ENCODE measurements at regions not wholly inside any gene's neighbourhood (a gene's known extent, or its start where the extent isn't known, plus 50 kb on each side); places are given as distances from the start of the nearest gene placed in this dataset. TPM values are rescaled to one million over a fixed set of nuclear protein-coding genes. Genes with fewer than 3 reads are reported as not detected.

DNA sequence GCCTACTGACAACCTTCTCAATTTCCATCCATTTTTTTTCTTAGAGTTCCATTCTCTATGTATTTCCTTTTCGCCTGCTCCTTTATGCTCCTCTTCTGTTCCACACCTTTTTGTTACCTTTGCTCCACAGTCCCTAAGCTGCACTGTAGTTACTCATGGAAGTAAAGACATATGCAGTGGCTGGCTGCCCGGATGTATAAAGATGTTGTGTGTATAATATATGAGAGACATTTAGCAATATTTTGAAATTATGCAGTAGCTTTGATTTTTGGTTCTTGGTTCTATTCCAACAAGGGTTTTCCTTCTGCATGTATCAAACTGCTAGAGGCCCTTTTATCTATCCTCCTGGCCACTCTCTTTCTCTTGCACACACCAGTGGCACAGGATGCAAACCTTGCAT is 234.9 kb downstream of the DOK5 start:
- TF ChIP-seq, protein P1, sequence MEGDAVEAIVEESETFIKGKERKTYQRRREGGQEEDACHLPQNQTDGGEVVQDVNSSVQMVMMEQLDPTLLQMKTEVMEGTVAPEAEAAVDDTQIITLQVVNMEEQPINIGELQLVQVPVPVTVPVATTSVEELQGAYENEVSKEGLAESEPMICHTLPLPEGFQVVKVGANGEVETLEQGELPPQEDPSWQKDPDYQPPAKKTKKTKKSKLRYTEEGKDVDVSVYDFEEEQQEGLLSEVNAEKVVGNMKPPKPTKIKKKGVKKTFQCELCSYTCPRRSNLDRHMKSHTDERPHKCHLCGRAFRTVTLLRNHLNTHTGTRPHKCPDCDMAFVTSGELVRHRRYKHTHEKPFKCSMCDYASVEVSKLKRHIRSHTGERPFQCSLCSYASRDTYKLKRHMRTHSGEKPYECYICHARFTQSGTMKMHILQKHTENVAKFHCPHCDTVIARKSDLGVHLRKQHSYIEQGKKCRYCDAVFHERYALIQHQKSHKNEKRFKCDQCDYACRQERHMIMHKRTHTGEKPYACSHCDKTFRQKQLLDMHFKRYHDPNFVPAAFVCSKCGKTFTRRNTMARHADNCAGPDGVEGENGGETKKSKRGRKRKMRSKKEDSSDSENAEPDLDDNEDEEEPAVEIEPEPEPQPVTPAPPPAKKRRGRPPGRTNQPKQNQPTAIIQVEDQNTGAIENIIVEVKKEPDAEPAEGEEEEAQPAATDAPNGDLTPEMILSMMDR (IDR thresholded peaks at IDR 0.05), result no peak
- no peak for ATAC-seq (ENCODE audit: low FRiP score)
- DNase-seq (ENCODE audit: low spot score), result no peak

DNA sequence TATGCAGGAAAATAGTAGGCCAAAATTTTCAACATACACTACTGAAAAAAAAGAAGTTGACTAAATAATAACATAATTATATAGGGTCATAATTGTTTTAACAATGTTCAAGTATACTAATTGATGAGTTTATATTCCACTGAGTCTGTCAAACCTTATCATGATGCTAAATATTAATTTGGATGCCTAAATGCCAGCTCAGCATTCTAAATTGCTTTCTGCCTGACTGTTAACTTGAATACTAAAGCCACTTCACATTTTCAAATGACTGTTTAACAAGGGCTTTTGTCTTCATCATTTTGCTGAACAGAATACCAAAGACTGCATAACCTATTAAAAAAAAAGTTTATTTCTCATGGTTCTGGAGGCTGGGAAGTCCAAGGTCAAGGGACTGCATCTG is 232.8 kb downstream of the DOK5 start:
- no peak for DNase-seq (ENCODE audit: low spot score)

DNA sequence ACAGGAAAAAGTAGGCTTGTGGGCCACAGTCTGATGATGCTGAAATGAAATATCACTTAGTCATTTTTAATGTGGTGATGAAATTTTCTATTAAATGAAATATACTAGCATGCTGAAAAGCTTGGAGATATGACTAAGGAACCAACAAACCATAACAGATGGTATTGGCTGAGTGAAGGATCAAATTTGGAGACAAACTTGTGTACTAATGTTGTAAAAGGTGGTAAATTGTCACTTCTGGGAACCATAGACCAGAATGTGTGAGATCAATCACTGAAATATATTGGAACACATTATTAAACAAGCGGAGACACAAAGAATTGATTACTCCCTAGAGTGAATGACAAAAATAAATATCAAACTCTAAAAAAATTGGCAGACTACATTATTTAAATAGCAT is 232.4 kb downstream of the DOK5 start:
- DNase-seq (ENCODE audit: low spot score) (no peak), ATAC-seq (ENCODE audit: low FRiP score) (peak; percentile 29)
- TF ChIP-seq, protein P1 (IDR thresholded peaks at IDR 0.05), result no peak

More for the DNA sequence above, 232.8 kb downstream of the DOK5 start:
- TF ChIP-seq, protein P1 (IDR thresholded peaks at IDR 0.05), result no peak
- ATAC-seq (ENCODE audit: low FRiP score), result no peak

DNA sequence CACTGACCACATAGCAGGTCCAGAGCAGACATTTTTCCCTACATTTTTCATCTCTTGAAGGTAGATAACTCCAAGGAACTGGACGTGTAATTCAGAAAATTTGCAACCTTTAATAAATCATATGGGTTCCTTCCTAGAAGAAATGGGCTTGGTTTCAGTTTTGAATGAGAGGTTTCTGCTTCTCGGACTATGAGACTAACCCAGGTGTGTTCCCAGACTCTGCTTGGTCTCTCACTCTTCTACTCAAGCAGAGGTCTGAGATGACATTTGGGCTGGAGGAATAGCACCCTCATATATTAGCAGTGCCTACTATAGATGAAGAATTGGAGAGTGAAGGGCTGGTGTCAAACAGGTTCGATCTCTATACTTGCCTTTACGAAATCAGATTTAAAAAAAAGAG is 231.2 kb downstream of the DOK5 start:
- no peak for DNase-seq (ENCODE audit: low spot score)
- TF ChIP-seq, protein P1 (IDR thresholded peaks at IDR 0.05), result no peak
- ATAC-seq (ENCODE audit: low FRiP score), result no peak

DNA sequence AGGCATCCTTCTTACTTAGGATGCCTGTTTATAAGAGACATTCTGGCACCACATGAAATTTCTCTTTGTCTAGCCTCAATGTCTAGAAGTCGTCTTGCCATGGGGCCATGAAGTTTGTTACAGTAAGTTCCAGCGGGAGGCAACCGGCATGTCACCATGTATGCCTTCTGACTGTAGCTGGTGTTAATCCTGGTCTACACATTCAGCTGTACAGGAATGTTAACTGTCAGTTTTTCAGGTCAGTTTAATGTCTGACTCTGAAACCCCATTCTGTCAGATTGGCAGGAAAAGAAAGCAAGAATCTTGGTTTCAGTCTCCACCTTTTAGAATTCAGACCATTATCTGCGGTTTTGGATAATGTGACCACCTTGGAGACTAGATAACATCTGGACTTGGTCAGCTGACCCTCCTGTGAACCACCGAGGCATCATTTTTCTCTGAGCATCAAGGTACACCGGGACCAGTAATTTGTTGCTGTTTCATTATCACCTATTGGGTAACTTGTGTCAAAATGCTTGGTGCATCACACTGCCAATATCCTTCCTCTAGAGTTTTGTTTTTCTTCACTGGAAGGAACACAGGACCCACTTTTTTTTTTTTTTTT is 228.7 kb downstream of the DOK5 start:
- TF ChIP-seq, protein P1 (IDR thresholded peaks at IDR 0.05), result no peak
- no peak for ATAC-seq (ENCODE audit: low FRiP score)
- no peak for DNase-seq (ENCODE audit: low spot score)

Small RNAs in the stretch of these regions (small RNA-seq; reads per million reads assigned to genes)
- gene RNU4ATAC7P, result not detected

Data from omental fat pad (tissue), 3 donors.